ENCODE measurements at regions not wholly inside any gene's neighbourhood (a gene's known extent, or its start where the extent isn't known, plus 50 kb on each side); places are given as distances from the start of the nearest gene placed in this dataset.

GRCh38 chr19:28644169-28644775, 568.7 kb downstream of the UQCRFS1 start:
- TF ChIP-seq POLR2AphosphoS5 (IDR thresholded peaks at IDR 0.05; ENCODE audit: insufficient read depth, low read depth, low read length) (no peak), CTCF (IDR thresholded peaks at IDR 0.05; ENCODE audit: extremely low read depth in 1 of 2, insufficient read depth in 1 of 2, low read depth in 1 of 2, low read length in 2 of 2) (no peak), POLR2A (IDR thresholded peaks at IDR 0.05; ENCODE audit: low read depth, low read length) (no peak), MAX (IDR thresholded peaks at IDR 0.05; ENCODE audit: insufficient read depth, insufficient read length) (no peak), EZH2 (IDR thresholded peaks at IDR 0.05; ENCODE audit: borderline replicate concordance, low read depth, low read length, severe bottlenecking) (no peak), MYC (IDR thresholded peaks at IDR 0.05; ENCODE audit: low read depth, low read length) (no peak)

Data from endothelial cell of umbilical vein (primary cell).